ENCODE measurements at regions not wholly inside any gene's neighbourhood (a gene's known extent, or its start where the extent isn't known, plus 50 kb on each side); places are given as distances from the start of the nearest gene placed in this dataset.

GRCh38 chr12:87920139-87920538, 109.1 kb downstream of the C12orf50 start:
- no peaks in the 10 kb centered on the region for H3K9me3 ChIP-seq (ENCODE audit: control insufficient read depth in 2 of 2, low read length in 2 of 2)
- DNase-seq (no peak), ATAC-seq (ENCODE audit: low read depth in 2 of 2) (no peak)
- H3K4me3 ChIP-seq (ENCODE audit: low read depth, low read length): no peak overlapping the region
- no peak overlapping the region for H3K27ac ChIP-seq (ENCODE audit: insufficient read depth, low read length, poor library complexity, severe bottlenecking)
- Mint-ChIP-seq H3K9me3 (peaks cover 0 to 7% (median 0%) of the 10 kb centered on the region in 7 donors), H3K36me3 (no peaks in the 10 kb centered on the region), H3K27me3 (no peaks in the 10 kb centered on the region), H3K27ac (no peak overlapping the region), H3K4me3 (no peak overlapping the region), H3K4me1 (no peaks in the 10 kb centered on the region)
- H3K36me3 ChIP-seq (ENCODE audit: control insufficient read depth, insufficient read depth, low read length): no peaks in the 10 kb centered on the region
- H3K27me3 ChIP-seq (ENCODE audit: control insufficient read depth, insufficient read depth, low read length): no peaks in the 10 kb centered on the region
- H3K4me1 ChIP-seq (ENCODE audit: control insufficient read depth, insufficient read depth, low read length, poor library complexity, severe bottlenecking): no peaks in the 10 kb centered on the region

DNA sequence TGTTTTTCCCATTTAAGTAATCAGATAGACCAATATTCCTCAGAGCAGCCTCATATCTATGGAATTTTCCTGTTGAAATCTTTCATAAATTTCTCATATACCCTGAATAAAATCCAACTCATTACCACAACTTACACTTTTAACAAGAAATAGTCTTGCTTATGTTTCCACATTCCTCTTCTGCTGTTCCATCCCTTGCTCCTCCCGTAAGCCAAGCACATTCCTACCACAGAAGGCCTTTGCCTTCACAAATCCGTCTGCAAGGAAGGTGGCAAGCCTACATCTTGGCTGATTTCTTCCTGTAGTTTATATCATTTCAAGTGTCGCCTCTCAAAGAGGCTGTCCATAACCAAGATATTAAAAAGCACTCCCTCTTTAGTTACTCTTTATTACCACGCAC, 127.7 kb downstream of the C12orf50 start:
- Histone ChIP-seq H3K9me3 (ENCODE audit: control insufficient read depth in 2 of 2, low read length in 2 of 2) (no peaks in the 10 kb centered on the region), H3K36me3 (ENCODE audit: control insufficient read depth, insufficient read depth, low read length) (no peaks in the 10 kb centered on the region), H3K4me1 (ENCODE audit: control insufficient read depth, insufficient read depth, low read length, poor library complexity, severe bottlenecking) (no peaks in the 10 kb centered on the region), H3K27me3 (ENCODE audit: control insufficient read depth, insufficient read depth, low read length) (no peaks in the 10 kb centered on the region), H3K27ac (ENCODE audit: insufficient read depth, low read length, poor library complexity, severe bottlenecking) (no peak overlapping the region), H3K4me3 (ENCODE audit: low read depth, low read length) (no peak overlapping the region)
- Mint-ChIP-seq H3K27ac (no peak overlapping the region), H3K9me3 (peaks cover 0 to 4% (median 0%) of the 10 kb centered on the region in 7 donors), H3K4me1 (peaks cover 0 to 3% (median 0%) of the 10 kb centered on the region in 4 donors), H3K27me3 (no peaks in the 10 kb centered on the region), H3K4me3 (no peak overlapping the region), H3K36me3 (no peaks in the 10 kb centered on the region)
- DNase-seq: no peak
- no peak for ATAC-seq (ENCODE audit: low read depth in 2 of 2)

DNA sequence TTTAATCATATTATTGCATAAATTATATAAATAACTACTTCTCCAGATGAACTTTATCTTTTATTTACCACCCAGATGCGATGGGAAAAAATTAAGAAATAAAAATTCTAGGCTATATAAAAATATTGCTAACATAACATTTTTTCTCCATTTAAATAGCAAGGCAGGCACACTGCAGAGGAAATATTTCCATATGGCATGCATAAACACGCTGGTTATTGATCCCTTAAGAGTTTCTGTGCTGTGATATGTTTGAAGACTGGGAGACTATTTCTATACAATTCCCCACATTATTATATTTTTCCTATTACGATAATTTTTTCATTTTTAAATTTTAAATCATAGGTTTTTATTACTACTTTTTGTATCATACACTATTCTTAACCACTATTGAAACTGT, 131.5 kb downstream of the C12orf50 start:
- no peaks in the 10 kb centered on the region for H3K36me3 Mint-ChIP-seq
- H3K27ac ChIP-seq (ENCODE audit: insufficient read depth, low read length, poor library complexity, severe bottlenecking): no peak overlapping the region
- H3K4me3 Mint-ChIP-seq: no peak overlapping the region
- H3K27me3 ChIP-seq (ENCODE audit: control insufficient read depth, insufficient read depth, low read length): no peaks in the 10 kb centered on the region
- DNase-seq: no peak
- H3K27me3 Mint-ChIP-seq: no peaks in the 10 kb centered on the region
- no peaks in the 10 kb centered on the region for H3K4me1 ChIP-seq (ENCODE audit: control insufficient read depth, insufficient read depth, low read length, poor library complexity, severe bottlenecking)
- no peak overlapping the region for H3K4me3 ChIP-seq (ENCODE audit: low read depth, low read length)
- no peaks in the 10 kb centered on the region for H3K36me3 ChIP-seq (ENCODE audit: control insufficient read depth, insufficient read depth, low read length)
- H3K4me1 Mint-ChIP-seq: no peaks in the 10 kb centered on the region
- ATAC-seq (ENCODE audit: low read depth in 2 of 2): no peak
- peaks cover 0 to 4% (median 0%) of the 10 kb centered on the region in 7 donors for H3K9me3 Mint-ChIP-seq
- no peak overlapping the region for H3K27ac Mint-ChIP-seq
- H3K9me3 ChIP-seq (ENCODE audit: control insufficient read depth in 2 of 2, low read length in 2 of 2): no peaks in the 10 kb centered on the region

DNA sequence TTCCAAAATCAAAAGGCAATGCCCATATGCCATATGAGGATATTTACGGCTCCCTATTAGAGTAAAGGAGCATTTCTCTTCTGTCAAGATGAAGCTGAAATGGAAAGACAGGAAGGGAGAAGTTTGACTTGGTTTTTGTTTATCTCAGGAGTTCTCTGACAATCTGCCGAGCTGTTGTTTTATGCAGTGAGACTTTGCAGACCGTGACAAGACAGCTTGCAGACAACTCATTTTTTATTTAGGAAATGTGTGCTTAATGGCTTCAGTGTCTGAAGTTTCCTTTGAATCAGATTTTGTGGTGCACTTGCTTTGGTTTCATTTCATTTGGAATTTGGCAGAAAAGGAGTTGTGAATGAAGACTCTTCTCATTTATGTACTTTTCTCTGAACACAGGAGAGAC, 145.4 kb downstream of the C12orf50 start:
- no peaks in the 10 kb centered on the region for H3K27me3 Mint-ChIP-seq

DNA sequence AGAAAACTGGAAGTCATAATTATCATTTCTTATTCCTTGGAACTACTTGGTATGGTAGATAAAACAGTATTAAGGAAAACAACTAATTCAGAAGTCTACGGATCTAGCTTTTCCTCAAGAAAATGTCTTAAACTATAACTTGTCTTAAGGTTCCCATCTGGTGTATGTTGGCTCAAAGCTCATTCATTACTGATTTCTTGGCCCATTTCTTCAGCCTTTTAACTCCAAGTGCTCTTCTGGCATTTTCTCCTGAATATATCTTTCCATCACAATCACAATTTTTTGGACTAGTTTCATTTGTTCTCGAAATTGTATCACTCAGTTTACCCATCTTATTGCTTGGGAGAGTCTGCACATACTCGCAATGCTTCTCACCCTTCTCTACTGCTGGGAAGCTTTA, 150.1 kb downstream of the C12orf50 start:
- Mint-ChIP-seq H3K27ac (no peak overlapping the region), H3K27me3 (peaks cover 4% of the 10 kb centered on the region), H3K36me3 (no peaks in the 10 kb centered on the region), H3K4me3 (no peak overlapping the region), H3K9me3 (peaks cover 0 to 2% (median 2%) of the 10 kb centered on the region in 7 donors), H3K4me1 (no peaks in the 10 kb centered on the region)
- Histone ChIP-seq H3K27me3 (ENCODE audit: control insufficient read depth, insufficient read depth, low read length) (no peaks in the 10 kb centered on the region), H3K4me3 (ENCODE audit: low read depth, low read length) (no peak overlapping the region), H3K4me1 (ENCODE audit: control insufficient read depth, insufficient read depth, low read length, poor library complexity, severe bottlenecking) (no peaks in the 10 kb centered on the region), H3K9me3 (ENCODE audit: control insufficient read depth in 2 of 2, low read length in 2 of 2) (no peaks in the 10 kb centered on the region), H3K36me3 (ENCODE audit: control insufficient read depth, insufficient read depth, low read length) (no peaks in the 10 kb centered on the region), H3K27ac (ENCODE audit: insufficient read depth, low read length, poor library complexity, severe bottlenecking) (no peak overlapping the region)
- DNase-seq (no peak), ATAC-seq (ENCODE audit: low read depth in 2 of 2) (no peak)

More for the DNA sequence above, 145.4 kb downstream of the C12orf50 start:
- ATAC-seq (ENCODE audit: low read depth in 2 of 2) (no peak), DNase-seq (no peak)
- no peak overlapping the region for H3K4me3 Mint-ChIP-seq
- H3K9me3 ChIP-seq (ENCODE audit: control insufficient read depth in 2 of 2, low read length in 2 of 2): no peaks in the 10 kb centered on the region
- no peak overlapping the region for H3K27ac Mint-ChIP-seq
- no peaks in the 10 kb centered on the region for H3K27me3 ChIP-seq (ENCODE audit: control insufficient read depth, insufficient read depth, low read length)
- H3K36me3 Mint-ChIP-seq: no peaks in the 10 kb centered on the region
- no peak overlapping the region for H3K4me3 ChIP-seq (ENCODE audit: low read depth, low read length)
- H3K4me1 ChIP-seq (ENCODE audit: control insufficient read depth, insufficient read depth, low read length, poor library complexity, severe bottlenecking): no peaks in the 10 kb centered on the region
- peaks cover 0 to under 1% (median 0%) of the 10 kb centered on the region in 7 donors for H3K9me3 Mint-ChIP-seq
- H3K27ac ChIP-seq (ENCODE audit: insufficient read depth, low read length, poor library complexity, severe bottlenecking): no peak overlapping the region
- no peaks in the 10 kb centered on the region for H3K4me1 Mint-ChIP-seq
- no peaks in the 10 kb centered on the region for H3K36me3 ChIP-seq (ENCODE audit: control insufficient read depth, insufficient read depth, low read length)

GRCh38 chr12:87870493-87871460, 158.4 kb downstream of the C12orf50 start:
- no peak overlapping the region for H3K27ac ChIP-seq (ENCODE audit: insufficient read depth, low read length, poor library complexity, severe bottlenecking)
- DNase-seq: no peak
- Mint-ChIP-seq H3K4me3 (no peak overlapping the region), H3K4me1 (no peaks in the 10 kb centered on the region), H3K27me3 (peaks cover 4% of the 10 kb centered on the region), H3K36me3 (no peaks in the 10 kb centered on the region), H3K9me3 (peaks cover 0 to 2% (median 0%) of the 10 kb centered on the region in 7 donors), H3K27ac (no peak overlapping the region)
- no peak for ATAC-seq (ENCODE audit: low read depth in 2 of 2)
- H3K27me3 ChIP-seq (ENCODE audit: control insufficient read depth, insufficient read depth, low read length): no peaks in the 10 kb centered on the region
- no peaks in the 10 kb centered on the region for H3K36me3 ChIP-seq (ENCODE audit: control insufficient read depth, insufficient read depth, low read length)
- no peaks in the 10 kb centered on the region for H3K9me3 ChIP-seq (ENCODE audit: control insufficient read depth in 2 of 2, low read length in 2 of 2)
- no peak overlapping the region for H3K4me3 ChIP-seq (ENCODE audit: low read depth, low read length)
- no peaks in the 10 kb centered on the region for H3K4me1 ChIP-seq (ENCODE audit: control insufficient read depth, insufficient read depth, low read length, poor library complexity, severe bottlenecking)

GRCh38 chr12:87870061-87870460, 159.1 kb downstream of the C12orf50 start:
- Histone ChIP-seq H3K4me1 (ENCODE audit: control insufficient read depth, insufficient read depth, low read length, poor library complexity, severe bottlenecking) (no peaks in the 10 kb centered on the region), H3K36me3 (ENCODE audit: control insufficient read depth, insufficient read depth, low read length) (no peaks in the 10 kb centered on the region), H3K4me3 (ENCODE audit: low read depth, low read length) (no peak overlapping the region), H3K27ac (ENCODE audit: insufficient read depth, low read length, poor library complexity, severe bottlenecking) (no peak overlapping the region), H3K27me3 (ENCODE audit: control insufficient read depth, insufficient read depth, low read length) (no peaks in the 10 kb centered on the region), H3K9me3 (ENCODE audit: control insufficient read depth in 2 of 2, low read length in 2 of 2) (no peaks in the 10 kb centered on the region)
- H3K9me3 Mint-ChIP-seq: peaks cover 0 to under 1% (median 0%) of the 10 kb centered on the region in 7 donors
- ATAC-seq (ENCODE audit: low read depth in 2 of 2): no peak
- H3K4me1 Mint-ChIP-seq: no peaks in the 10 kb centered on the region
- peak overlapping the region in 1 of 3 donors; percentile 2 for H3K27ac Mint-ChIP-seq
- no peaks in the 10 kb centered on the region for H3K36me3 Mint-ChIP-seq
- no peak for DNase-seq
- H3K4me3 Mint-ChIP-seq: no peak overlapping the region
- peaks cover 2% of the 10 kb centered on the region for H3K27me3 Mint-ChIP-seq
